Loucy (cell line): ENCODE measurements at regions not wholly inside any gene's neighbourhood (a gene's known extent, or its start where the extent isn't known, plus 50 kb on each side); places are given as distances from the start of the nearest gene placed in this dataset.

Experiments
- EZH2phosphoT487 ChIP-seq: fragments of 200-600 bp; IDR thresholded peaks from 2 replicates; pipeline ENCODE4 v1.6.1; 2018; ENCODE audit warnings: antibody characterized with exemption, mild to moderate bottlenecking, moderate library complexity, borderline replicate concordance
- TF ChIP-seq, protein P1 (sequence below): fragments of 200-600 bp; sonication (generic); conservative IDR thresholded peaks from 2 replicates; pipeline ENCODE4 v1.5.1; 2014; ENCODE audit warnings: mild to moderate bottlenecking, antibody characterized with exemption, low read length

GRCh38 chr2:59259913-59260312, 1018.8 kb upstream of the FANCL start:
- TF ChIP-seq, protein P1, sequence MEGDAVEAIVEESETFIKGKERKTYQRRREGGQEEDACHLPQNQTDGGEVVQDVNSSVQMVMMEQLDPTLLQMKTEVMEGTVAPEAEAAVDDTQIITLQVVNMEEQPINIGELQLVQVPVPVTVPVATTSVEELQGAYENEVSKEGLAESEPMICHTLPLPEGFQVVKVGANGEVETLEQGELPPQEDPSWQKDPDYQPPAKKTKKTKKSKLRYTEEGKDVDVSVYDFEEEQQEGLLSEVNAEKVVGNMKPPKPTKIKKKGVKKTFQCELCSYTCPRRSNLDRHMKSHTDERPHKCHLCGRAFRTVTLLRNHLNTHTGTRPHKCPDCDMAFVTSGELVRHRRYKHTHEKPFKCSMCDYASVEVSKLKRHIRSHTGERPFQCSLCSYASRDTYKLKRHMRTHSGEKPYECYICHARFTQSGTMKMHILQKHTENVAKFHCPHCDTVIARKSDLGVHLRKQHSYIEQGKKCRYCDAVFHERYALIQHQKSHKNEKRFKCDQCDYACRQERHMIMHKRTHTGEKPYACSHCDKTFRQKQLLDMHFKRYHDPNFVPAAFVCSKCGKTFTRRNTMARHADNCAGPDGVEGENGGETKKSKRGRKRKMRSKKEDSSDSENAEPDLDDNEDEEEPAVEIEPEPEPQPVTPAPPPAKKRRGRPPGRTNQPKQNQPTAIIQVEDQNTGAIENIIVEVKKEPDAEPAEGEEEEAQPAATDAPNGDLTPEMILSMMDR = no peak
- no peak for TF ChIP-seq EZH2phosphoT487
